ENCODE measurements at regions not wholly inside any gene's neighbourhood (a gene's known extent, or its start where the extent isn't known, plus 50 kb on each side); places are given as distances from the start of the nearest gene placed in this dataset.

GRCh38 chr11:38971141-38971540, 2373.1 kb upstream of the RAG2 start:
- Histone ChIP-seq H3K4me2 (ENCODE audit: low read length) (no peak overlapping the region), H3K27ac (ENCODE audit: low read length) (no peak overlapping the region), H3K4me3 (ENCODE audit: low read length) (no peak overlapping the region), H3K9me2 (ENCODE audit: insufficient read depth, low read length) (no peaks in the 10 kb centered on the region), H3F3A (ENCODE audit: insufficient read depth, low read length, poor library complexity, severe bottlenecking) (no peaks in the 10 kb centered on the region), H3K9ac (ENCODE audit: low read length) (no peak overlapping the region), H3K79me2 (replicated peaks; ENCODE audit: insufficient read depth, low read length) (no peaks in the 10 kb centered on the region), H3K27me3 (ENCODE audit: insufficient read depth, low read depth, low read length) (no peaks in the 10 kb centered on the region), H3K36me3 (ENCODE audit: insufficient read depth, low read length) (no peaks in the 10 kb centered on the region), H2AFZ (ENCODE audit: low read depth, low read length) (no peak overlapping the region), H3K9me3 (ENCODE audit: low read length) (no peaks in the 10 kb centered on the region), H4K20me1 (ENCODE audit: insufficient read depth) (no peaks in the 10 kb centered on the region)
- no peak for TF ChIP-seq TAF1 (IDR thresholded peaks at IDR 0.05; ENCODE audit: low read depth)
- no peak for TF ChIP-seq MXI1 (conservative IDR thresholded peaks at IDR 0.05; ENCODE audit: poor library complexity, severe bottlenecking)
- no peak for TF ChIP-seq CTCF (IDR thresholded peaks at IDR 0.05; ENCODE audit: poor library complexity, severe bottlenecking)
- no peak for TF ChIP-seq REST (IDR thresholded peaks at IDR 0.05; ENCODE audit: borderline replicate concordance)
- no peak for TF ChIP-seq RAD21 (conservative IDR thresholded peaks at IDR 0.05)
- TF ChIP-seq SMC3 (conservative IDR thresholded peaks at IDR 0.05; ENCODE audit: poor library complexity), result no peak
- no peak for TF ChIP-seq POLR2AphosphoS5 (IDR thresholded peaks at IDR 0.05)
- no peak for TF ChIP-seq EP300 (conservative IDR thresholded peaks at IDR 0.05; ENCODE audit: poor library complexity, severe bottlenecking)
- TF ChIP-seq EZH2 (IDR thresholded peaks at IDR 0.05; ENCODE audit: borderline replicate concordance, insufficient read depth, low read length, poor library complexity, severe bottlenecking), result no peak

- no peaks in the 10 kb centered on the region for H3K79me2 ChIP-seq (replicated peaks; ENCODE audit: insufficient read depth, low read length)
- H3K36me3 ChIP-seq (ENCODE audit: insufficient read depth, low read length), result no peaks in the 10 kb centered on the region
- no peak overlapping the region for H3K4me2 ChIP-seq (ENCODE audit: low read length)
- no peak overlapping the region for H2AFZ ChIP-seq (ENCODE audit: low read depth, low read length)
- H3K9me3 ChIP-seq (ENCODE audit: low read length), result no peaks in the 10 kb centered on the region
- H3K9me2 ChIP-seq (ENCODE audit: insufficient read depth, low read length), result no peaks in the 10 kb centered on the region
- H3K9ac ChIP-seq (ENCODE audit: low read length), result no peak overlapping the region
- H3K4me3 ChIP-seq (ENCODE audit: low read length), result no peak overlapping the region
- no peaks in the 10 kb centered on the region for H4K20me1 ChIP-seq (ENCODE audit: insufficient read depth)
- no peaks in the 10 kb centered on the region for H3F3A ChIP-seq (ENCODE audit: insufficient read depth, low read length, poor library complexity, severe bottlenecking)
- H3K27ac ChIP-seq (ENCODE audit: low read length), result no peak overlapping the region
- TF ChIP-seq RAD21 (conservative IDR thresholded peaks at IDR 0.05) (no peak), EP300 (conservative IDR thresholded peaks at IDR 0.05; ENCODE audit: poor library complexity, severe bottlenecking) (no peak), SMC3 (conservative IDR thresholded peaks at IDR 0.05; ENCODE audit: poor library complexity) (no peak), TAF1 (IDR thresholded peaks at IDR 0.05; ENCODE audit: low read depth) (no peak), CTCF (IDR thresholded peaks at IDR 0.05; ENCODE audit: poor library complexity, severe bottlenecking) (no peak), EZH2 (IDR thresholded peaks at IDR 0.05; ENCODE audit: borderline replicate concordance, insufficient read depth, low read length, poor library complexity, severe bottlenecking) (no peak), MXI1 (conservative IDR thresholded peaks at IDR 0.05; ENCODE audit: poor library complexity, severe bottlenecking) (no peak), POLR2AphosphoS5 (IDR thresholded peaks at IDR 0.05) (no peak), REST (IDR thresholded peaks at IDR 0.05; ENCODE audit: borderline replicate concordance) (no peak)
- no peaks in the 10 kb centered on the region for H3K27me3 ChIP-seq (ENCODE audit: insufficient read depth, low read depth, low read length)
Measured at GRCh38 chr11:38968951-38969350, 2370.9 kb upstream of the RAG2 start.
